ENCODE measurements at regions not wholly inside any gene's neighbourhood (a gene's known extent, or its start where the extent isn't known, plus 50 kb on each side); places are given as distances from the start of the nearest gene placed in this dataset.
"Not testable (repeated sequence)": the region's sequence is repeated elsewhere in the genome, so short reads cannot be mapped to it uniquely, and the experiment has no call there.

- TF ChIP-seq POLR2A (IDR thresholded peaks at IDR 0.05; ENCODE audit: low read depth, low read length); POLR2AphosphoS5 (IDR thresholded peaks at IDR 0.05; ENCODE audit: low read depth, low read length); TAF1 (IDR thresholded peaks at IDR 0.05; ENCODE audit: borderline replicate concordance, low read depth, low read length): not testable (repeated sequence)
These were observed 276.8 kb upstream of the FOXF1 start for GRCh38 chr16:86233506-86233905.
